LNCaP clone FGC (cell line): ENCODE measurements at regions not wholly inside any gene's neighbourhood (a gene's known extent, or its start where the extent isn't known, plus 50 kb on each side); places are given as distances from the start of the nearest gene placed in this dataset.
"Not testable (repeated sequence)": the region's sequence is repeated elsewhere in the genome, so short reads cannot be mapped to it uniquely, and the experiment has no call there.

ENCODE experiments used
- DNase-seq: peaks from one replicate; pipeline ENCODE4 v3.0.0-alpha.2; 2011; ENCODE audit warnings: low read depth
- H3K4me3 ChIP-seq: 2 replicates; pipeline ENCODE4 v1.5.1; 2011; ENCODE audit warnings: mild to moderate bottlenecking, low read depth, low read length, control low read depth
- CTCF ChIP-seq: IDR thresholded peaks from 2 replicates; pipeline ENCODE4 v1.5.1; 2012; ENCODE audit warnings: mild to moderate bottlenecking; ENCODE audit not compliant: control insufficient read depth, insufficient read depth; ENCODE audit errors: extremely low read depth

GRCh38 chr12:97862072-97862471 is 399.5 kb downstream of the RMST start:
- no peak for TF ChIP-seq CTCF
- H3K4me3 ChIP-seq = no peak overlapping the region
- no peak for DNase-seq

GRCh38 chr12:97875064-97875463 is 412.5 kb downstream of the RMST start:
- no peak for DNase-seq
- no peak overlapping the region for H3K4me3 ChIP-seq
- TF ChIP-seq CTCF = no peak

GRCh38 chr12:97876780-97877179 is 414.2 kb downstream of the RMST start:
- H3K4me3 ChIP-seq = no peak overlapping the region
- TF ChIP-seq CTCF = no peak

GRCh38 chr12:97877404-97877803 is 414.8 kb downstream of the RMST start:
- H3K4me3 ChIP-seq = no peak overlapping the region
- DNase-seq = no peak
- TF ChIP-seq CTCF = no peak

More at GRCh38 chr12:97876780-97877179, 414.2 kb downstream of the RMST start:
- no peak for DNase-seq

GRCh38 chr12:97886511-97887176 is 424.0 kb downstream of the RMST start:
- DNase-seq = no peak
- no peak overlapping the region for H3K4me3 ChIP-seq
- no peak for TF ChIP-seq CTCF

- H3K4me3 ChIP-seq, DNase-seq: not testable (repeated sequence)
These were observed 435.3 kb downstream of the RMST start for GRCh38 chr12:97897881-97898280.

- no peak overlapping the region for H3K4me3 ChIP-seq
- no peak for DNase-seq
- no peak for TF ChIP-seq CTCF
These were observed 436.9 kb downstream of the RMST start for GRCh38 chr12:97899529-97899928.

GRCh38 chr12:97899956-97900355 is 437.4 kb downstream of the RMST start:
- H3K4me3 ChIP-seq = no peak overlapping the region
- TF ChIP-seq CTCF = no peak
- no peak for DNase-seq
